ENCODE measurements at regions not wholly inside any gene's neighbourhood (a gene's known extent, or its start where the extent isn't known, plus 50 kb on each side); places are given as distances from the start of the nearest gene placed in this dataset.

- no peaks in the 10 kb centered on the region for H3K27me3 ChIP-seq (ENCODE audit: insufficient read depth, low read depth)
- H2AFZ ChIP-seq = no peak overlapping the region
- intact Hi-C loops (cut with micrococcal nuclease; ENCODE audit: unreplicated experiment) = no loop called here
- no peak overlapping the region for H3K4me3 ChIP-seq
- no peaks in the 10 kb centered on the region for H3F3A ChIP-seq (ENCODE audit: insufficient read depth, low read depth)
- no peaks in the 10 kb centered on the region for H4K20me1 ChIP-seq (ENCODE audit: insufficient read depth)
- H3K27ac ChIP-seq = no peak overlapping the region
- H3K4me1 ChIP-seq (replicated peaks; ENCODE audit: insufficient read depth) = no peaks in the 10 kb centered on the region
- ChIA-PET CTCF (no interaction called here), POLR2A (ENCODE audit: unreplicated experiment) (no interaction called here)
- BruUV-seq (replicated peaks) = no TSS peak
- TF ChIP-seq CTCF (conservative IDR thresholded peaks at IDR 0.05) (no peak), EZH2 (IDR thresholded peaks at IDR 0.05; ENCODE audit: low read depth) (no peak)
- H3K9me3 ChIP-seq (ENCODE audit: insufficient read depth, low read depth) = no peaks in the 10 kb centered on the region
- no peaks in the 10 kb centered on the region for H3K79me2 ChIP-seq (ENCODE audit: low read depth)
- DNase-seq = no peak
- no peaks in the 10 kb centered on the region for H3K9me2 ChIP-seq (ENCODE audit: insufficient read depth)
- H3K36me3 ChIP-seq (ENCODE audit: low read depth) = no peaks in the 10 kb centered on the region
- H3K4me2 ChIP-seq = no peak overlapping the region
Measured at GRCh38 chrX:40410859-40411258, 169.9 kb upstream of the ATP6AP2 start.

- Histone ChIP-seq H3K4me3 (no peak overlapping the region), H3F3A (ENCODE audit: insufficient read depth, low read depth) (no peaks in the 10 kb centered on the region), H3K27ac (no peak overlapping the region), H3K36me3 (ENCODE audit: low read depth) (no peaks in the 10 kb centered on the region), H3K27me3 (ENCODE audit: insufficient read depth, low read depth) (no peaks in the 10 kb centered on the region), H3K9me2 (ENCODE audit: insufficient read depth) (no peaks in the 10 kb centered on the region), H3K4me2 (no peak overlapping the region), H3K9me3 (ENCODE audit: insufficient read depth, low read depth) (no peaks in the 10 kb centered on the region), H2AFZ (no peak overlapping the region), H3K79me2 (ENCODE audit: low read depth) (no peaks in the 10 kb centered on the region), H3K4me1 (replicated peaks; ENCODE audit: insufficient read depth) (no peaks in the 10 kb centered on the region), H4K20me1 (ENCODE audit: insufficient read depth) (no peaks in the 10 kb centered on the region)
- no TSS peak for BruUV-seq (replicated peaks)
- no peak for TF ChIP-seq EZH2 (IDR thresholded peaks at IDR 0.05; ENCODE audit: low read depth)
- TF ChIP-seq CTCF (conservative IDR thresholded peaks at IDR 0.05) = no peak
- DNase-seq = no peak
- CTCF ChIA-PET = no interaction called here
- POLR2A ChIA-PET (ENCODE audit: unreplicated experiment) = no interaction called here
- intact Hi-C loops (cut with micrococcal nuclease; ENCODE audit: unreplicated experiment) = no loop called here
Measured at GRCh38 chrX:40406330-40406859, 174.4 kb upstream of the ATP6AP2 start.

DNA sequence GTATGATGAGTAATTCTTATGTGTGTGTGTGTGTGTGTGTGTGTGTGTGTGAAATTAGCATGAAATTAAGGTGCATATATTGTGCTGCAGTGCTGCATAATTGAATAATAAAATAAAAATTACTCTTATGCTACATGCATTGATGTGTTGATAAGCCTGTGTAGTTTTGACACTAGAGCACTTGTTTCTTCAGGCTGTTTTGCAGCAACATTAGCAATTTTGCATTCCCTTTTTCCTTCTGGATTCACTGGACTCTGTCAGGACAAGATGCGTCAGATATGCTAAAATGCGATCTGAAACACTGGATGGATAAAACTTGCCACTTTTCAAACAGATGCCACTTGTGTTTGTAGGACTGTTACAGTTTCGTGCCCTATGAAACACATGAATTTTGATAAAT lies 175.4 kb upstream of the ATP6AP2 start:
- H3K9me2 ChIP-seq (ENCODE audit: insufficient read depth) = no peaks in the 10 kb centered on the region
- no peaks in the 10 kb centered on the region for H3K9me3 ChIP-seq (ENCODE audit: insufficient read depth, low read depth)
- no peak overlapping the region for H3K27ac ChIP-seq
- no peaks in the 10 kb centered on the region for H3K36me3 ChIP-seq (ENCODE audit: low read depth)
- POLR2A ChIA-PET (ENCODE audit: unreplicated experiment) = no interaction called here
- no peaks in the 10 kb centered on the region for H3F3A ChIP-seq (ENCODE audit: insufficient read depth, low read depth)
- H2AFZ ChIP-seq = no peak overlapping the region
- no peak overlapping the region for H3K4me2 ChIP-seq
- no peaks in the 10 kb centered on the region for H3K27me3 ChIP-seq (ENCODE audit: insufficient read depth, low read depth)
- no peak for DNase-seq
- TF ChIP-seq CTCF (conservative IDR thresholded peaks at IDR 0.05) = no peak
- no peak for TF ChIP-seq EZH2 (IDR thresholded peaks at IDR 0.05; ENCODE audit: low read depth)
- intact Hi-C loops (cut with micrococcal nuclease; ENCODE audit: unreplicated experiment) = no loop called here
- no peak overlapping the region for H3K4me3 ChIP-seq
- no peaks in the 10 kb centered on the region for H3K79me2 ChIP-seq (ENCODE audit: low read depth)
- CTCF ChIA-PET = no interaction called here
- no peaks in the 10 kb centered on the region for H4K20me1 ChIP-seq (ENCODE audit: insufficient read depth)
- no peaks in the 10 kb centered on the region for H3K4me1 ChIP-seq (replicated peaks; ENCODE audit: insufficient read depth)
- BruUV-seq (replicated peaks) = no TSS peak

Measured in PC-9 (cell line).